PFSK-1 (cell line): ENCODE measurements at regions not wholly inside any gene's neighbourhood (a gene's known extent, or its start where the extent isn't known, plus 50 kb on each side); places are given as distances from the start of the nearest gene placed in this dataset.

Source experiments
- FOXP2 ChIP-seq: optimal IDR thresholded peaks from 2 replicates; pipeline ENCODE3; 2011; ENCODE audit warnings: borderline replicate concordance, control low read depth, inconsistent platforms; ENCODE audit not compliant: insufficient read depth; ENCODE audit errors: extremely low read length, extremely low read depth
- POLR2AphosphoS5 ChIP-seq: IDR thresholded peaks from 2 replicates; pipeline ENCODE4 v1.6.1; 2012; ENCODE audit warnings: low read depth, mild to moderate bottlenecking, control low read depth, low read length, moderate library complexity
- REST ChIP-seq, 2 experiments: IDR thresholded peaks; 2 replicates each; pipeline versions ENCODE4 v1.6.1 to v1.8.0; 2011 to 2012; ENCODE audit warnings: low read depth in 2 of 2, low read length in 2 of 2, control low read depth in 1 of 2, inconsistent platforms in 1 of 2, mild to moderate bottlenecking in 1 of 2, moderate library complexity in 1 of 2; ENCODE audit not compliant: insufficient read depth in 1 of 2
- SIN3A ChIP-seq: IDR thresholded peaks from 2 replicates; pipeline ENCODE4 v1.6.1; 2012; ENCODE audit warnings: mild to moderate bottlenecking, low read length, moderate library complexity, borderline replicate concordance; ENCODE audit not compliant: insufficient read depth
- TAF1 ChIP-seq: IDR thresholded peaks from 2 replicates; pipeline ENCODE4 v1.6.1; 2012; ENCODE audit warnings: low read length, control low read depth, borderline replicate concordance; ENCODE audit not compliant: insufficient read depth

GRCh38 chr5:12704955-12705354, 800.7 kb upstream of the CTNND2 start:
- TF ChIP-seq POLR2AphosphoS5 (no peak), REST (IDR thresholded peaks at IDR 0.05; ENCODE audit: insufficient read depth in 1 of 2, low read depth in 2 of 2, low read length in 2 of 2) (no peak), TAF1 (no peak), SIN3A (no peak), FOXP2 (no peak)
